NOMO-1 (cell line): ENCODE measurements at regions not wholly inside any gene's neighbourhood (a gene's known extent, or its start where the extent isn't known, plus 50 kb on each side); places are given as distances from the start of the nearest gene placed in this dataset.

Source experiments
- DNase-seq, 2 experiments: peaks; one replicate each; lab custom pipeline; 2025; ENCODE audit not compliant: unreplicated experiment in 2 of 2; lab: John Stamatoyannopoulos, UW

GRCh38 chr2:139083121-139083520 lies 302.9 kb upstream of the NXPH2 start:
- no peak for DNase-seq

GRCh38 chr2:139080244-139080643 lies 300.1 kb upstream of the NXPH2 start:
- DNase-seq: no peak

GRCh38 chr2:139079311-139079710 lies 299.1 kb upstream of the NXPH2 start:
- no peak for DNase-seq

- no peak for DNase-seq
These were observed 298.2 kb upstream of the NXPH2 start for GRCh38 chr2:139078376-139078775.

- DNase-seq: no peak
These were observed 297.0 kb upstream of the NXPH2 start for GRCh38 chr2:139077099-139077737.

GRCh38 chr2:139067874-139068273 lies 287.7 kb upstream of the NXPH2 start:
- no peak for DNase-seq

DNA sequence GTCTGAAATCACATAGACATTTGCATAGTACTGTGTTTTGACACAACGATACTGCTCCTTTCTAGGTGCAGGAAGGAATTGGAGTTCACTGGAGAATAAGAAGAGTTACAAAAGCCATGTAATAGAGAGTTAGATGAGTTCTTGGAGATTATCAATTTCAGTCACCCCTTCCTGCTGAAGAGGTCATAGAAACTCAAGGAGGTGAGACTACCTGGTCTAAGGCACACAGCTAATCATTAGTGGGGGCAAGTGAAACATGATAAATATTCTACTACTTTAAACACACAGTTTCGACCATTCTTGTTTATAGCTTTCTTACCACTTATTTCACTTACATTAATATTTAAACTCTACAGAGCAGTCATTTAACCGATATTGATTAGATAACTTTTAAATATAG lies 286.9 kb upstream of the NXPH2 start:
- DNase-seq: no peak

DNA sequence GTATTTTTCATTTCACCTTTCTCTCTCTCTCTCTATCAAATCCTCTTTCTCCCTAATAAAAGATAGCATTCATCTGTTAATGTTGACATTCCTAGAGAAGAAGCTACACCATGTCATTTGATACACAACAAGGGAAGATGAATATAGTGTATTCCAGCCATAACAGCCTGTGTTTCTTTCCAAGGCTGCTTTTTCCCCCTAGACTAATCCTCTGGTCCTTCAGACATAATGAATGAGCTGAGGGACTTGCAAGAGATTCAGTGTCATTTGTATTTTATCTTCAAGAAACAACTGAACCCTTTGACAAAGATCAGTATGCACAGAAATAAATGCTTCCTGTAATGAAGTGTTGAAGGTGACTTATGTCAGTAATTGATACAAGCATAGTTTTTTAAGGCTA lies 284.0 kb upstream of the NXPH2 start:
- DNase-seq: no peak

DNA sequence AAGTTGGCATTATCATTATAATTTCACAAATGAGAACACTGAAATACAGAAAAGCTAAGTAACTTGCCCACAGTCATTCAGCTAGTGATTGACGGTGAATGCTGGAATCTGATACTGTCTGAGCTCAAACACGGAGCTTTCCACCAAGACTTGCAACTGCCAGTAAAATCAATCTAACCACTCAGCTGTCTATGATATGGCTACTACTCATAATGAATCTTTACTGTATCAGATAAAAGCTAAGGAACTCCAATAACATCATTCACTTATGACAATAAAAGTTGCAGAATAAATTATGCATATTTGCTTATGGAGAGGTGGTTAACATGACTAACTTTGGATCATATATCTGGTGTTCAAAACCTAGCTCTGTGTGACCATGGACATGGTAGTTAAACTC lies 279.4 kb upstream of the NXPH2 start:
- no peak for DNase-seq

- DNase-seq: no peak
These were observed 275.0 kb upstream of the NXPH2 start for GRCh38 chr2:139055202-139055601.

GRCh38 chr2:139048017-139048416 lies 267.8 kb upstream of the NXPH2 start:
- DNase-seq: no peak

- no peak for DNase-seq
These were observed 265.3 kb upstream of the NXPH2 start for GRCh38 chr2:139045524-139045923.

GRCh38 chr2:139034064-139034463 lies 253.9 kb upstream of the NXPH2 start:
- DNase-seq: no peak

- DNase-seq: no peak
These were observed 253.1 kb upstream of the NXPH2 start for GRCh38 chr2:139033300-139033699.

DNA sequence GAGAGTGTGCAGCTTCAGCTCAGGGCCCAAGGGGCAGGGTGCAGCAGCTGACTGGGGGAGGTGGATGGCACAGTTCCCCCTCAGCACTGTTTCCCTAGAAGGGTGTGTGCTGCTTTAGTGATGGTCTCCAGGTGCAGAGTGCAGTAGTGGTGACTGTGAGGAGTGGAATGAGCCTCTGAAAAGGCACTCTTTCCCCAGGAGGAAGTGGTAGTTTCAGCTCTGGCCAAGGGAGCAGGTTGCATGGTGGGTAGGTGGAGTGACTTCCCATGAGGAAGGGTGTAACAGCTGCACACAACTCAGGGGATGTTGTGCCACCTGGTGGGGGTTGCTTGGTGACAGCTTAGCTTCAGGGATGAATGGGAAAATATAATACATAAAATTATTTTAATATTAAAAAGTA lies 251.5 kb upstream of the NXPH2 start:
- DNase-seq: no peak

- no peak for DNase-seq
These were observed 240.1 kb upstream of the NXPH2 start for GRCh38 chr2:139020287-139020686.

DNA sequence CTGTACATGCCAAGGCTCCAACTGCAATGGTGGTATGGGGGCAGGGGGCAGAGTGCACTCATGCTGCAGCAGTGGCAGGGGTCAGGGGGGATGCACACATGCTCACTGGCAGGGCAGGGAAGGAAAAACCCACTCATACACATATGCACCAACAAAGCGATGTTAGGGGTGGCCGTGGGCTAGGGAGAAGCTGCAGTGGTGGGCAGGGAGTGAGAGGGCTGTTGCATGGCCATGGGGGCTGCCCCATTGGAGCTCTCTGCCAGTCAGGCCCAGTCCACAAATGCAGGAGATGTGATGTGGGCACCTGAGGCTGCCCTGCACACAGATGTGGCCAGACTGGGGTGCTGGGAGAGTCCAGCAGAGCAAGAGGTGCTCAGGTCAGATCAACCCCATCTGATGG lies 238.1 kb upstream of the NXPH2 start:
- no peak for DNase-seq

- DNase-seq: no peak
These were observed 226.9 kb upstream of the NXPH2 start for GRCh38 chr2:139007130-139007529.

GRCh38 chr2:139000131-139000785 lies 220.1 kb upstream of the NXPH2 start:
- DNase-seq: no peak

DNA sequence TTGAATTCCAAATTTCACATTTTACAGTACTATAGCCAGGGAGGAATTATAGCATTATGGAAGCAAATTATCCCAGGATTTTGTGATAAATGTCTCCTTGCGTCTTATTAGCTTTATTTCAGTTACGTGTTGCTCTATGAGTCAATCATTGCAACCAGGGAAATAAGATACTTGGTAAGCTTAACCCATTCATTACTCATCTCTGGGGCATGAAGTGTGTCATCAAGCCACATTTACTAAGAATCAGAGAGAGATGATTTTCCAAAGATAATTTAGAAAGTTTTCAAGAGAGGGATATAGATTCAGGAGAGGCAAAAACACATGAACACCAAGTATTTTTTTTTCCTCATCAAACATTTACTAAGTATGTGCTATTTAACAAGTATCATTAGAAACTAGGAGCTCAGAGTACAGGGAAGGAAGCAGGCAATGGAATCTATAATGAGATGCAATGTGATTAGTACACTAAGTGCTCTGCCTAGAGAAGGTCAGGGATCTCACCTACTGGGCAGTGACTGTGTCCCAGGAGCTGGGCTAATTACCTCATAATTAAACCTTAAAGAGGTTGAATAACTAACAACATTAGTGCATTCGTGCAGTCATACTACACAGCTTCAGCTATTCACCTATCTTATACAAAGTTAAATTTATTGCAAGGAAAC lies 217.8 kb upstream of the NXPH2 start:
- no peak for DNase-seq

GRCh38 chr2:138997346-138997745 lies 217.2 kb upstream of the NXPH2 start:
- no peak for DNase-seq

GRCh38 chr2:138994502-138994901 lies 214.3 kb upstream of the NXPH2 start:
- DNase-seq: no peak
